Fibroblast of lung (primary cell): ENCODE measurements at regions not wholly inside any gene's neighbourhood (a gene's known extent, or its start where the extent isn't known, plus 50 kb on each side); places are given as distances from the start of the nearest gene placed in this dataset.
A peak's percentile ranks its signal among the peaks of the same experiment; 100 is the strongest.

Experiments used
- DNase-seq, 2 donors: peaks; one replicate each; pipeline versions ENCODE4 v3.0.0 to v3.0.0-alpha.2; 2010; ENCODE audit warnings: low read depth in 2 of 2
- H2AFZ ChIP-seq: 2 replicates; pipeline ENCODE4 v1.5.1; 2012; ENCODE audit warnings: low read length, control low read depth, inconsistent platforms
- H3K27ac ChIP-seq: 2 replicates; pipeline ENCODE4 v1.5.1; 2011; ENCODE audit warnings: low read length, control low read depth; ENCODE audit not compliant: insufficient read depth
- H3K27me3 ChIP-seq: 2 replicates; pipeline ENCODE4 v1.5.1; 2011; ENCODE audit warnings: mild to moderate bottlenecking, low read length; ENCODE audit not compliant: control insufficient read depth, insufficient read depth
- H3K36me3 ChIP-seq: 2 replicates; pipeline ENCODE4 v1.5.1; 2011; ENCODE audit warnings: low read length; ENCODE audit not compliant: control insufficient read depth, insufficient read depth
- H3K4me1 ChIP-seq: 2 replicates; pipeline ENCODE4 v1.5.1; 2011; ENCODE audit warnings: low read length; ENCODE audit not compliant: control insufficient read depth, insufficient read depth; ENCODE audit errors: extremely low read depth
- H3K4me2 ChIP-seq: 2 replicates; pipeline ENCODE4 v1.5.1; 2011; ENCODE audit warnings: low read length, control low read depth; ENCODE audit not compliant: insufficient read depth; ENCODE audit errors: extremely low read depth
- H3K4me3 ChIP-seq, 4 experiments: fragments of 200-600 bp in 1 of 4; sonication (generic) in 1 of 4; replicated peaks in 1 of 4; 2 replicates each; pipeline ENCODE4 v1.5.1; 2011 to 2016; ENCODE audit warnings: low read length in 4 of 4, low read depth in 3 of 4, mild to moderate bottlenecking in 3 of 4, control low read depth in 2 of 4, inconsistent platforms in 1 of 4, mixed read lengths in 1 of 4; ENCODE audit not compliant: insufficient read depth in 1 of 4; ENCODE audit errors: control extremely low read depth in 1 of 4
- H3K79me2 ChIP-seq: 2 replicates; pipeline ENCODE4 v1.5.1; 2012; ENCODE audit warnings: mild to moderate bottlenecking, low read length, inconsistent platforms; ENCODE audit not compliant: control insufficient read depth, insufficient read depth
- H3K9ac ChIP-seq: 2 replicates; pipeline ENCODE4 v1.5.1; 2011; ENCODE audit warnings: mild to moderate bottlenecking, low read length, control low read depth; ENCODE audit not compliant: insufficient read depth
- H3K9me3 ChIP-seq: 2 replicates; pipeline ENCODE4 v1.5.1; 2012; ENCODE audit warnings: low read depth, low read length; ENCODE audit not compliant: control insufficient read depth, insufficient read depth
- H4K20me1 ChIP-seq: 2 replicates; pipeline ENCODE4 v1.5.1; 2011; ENCODE audit warnings: low read length; ENCODE audit not compliant: control insufficient read depth, insufficient read depth; ENCODE audit errors: extremely low read depth
- CTCF ChIP-seq, 2 donors: IDR thresholded peaks in 1 of 2; conservative IDR thresholded peaks in 1 of 2; 1 replicate in 1 of 2; 2 replicates in 1 of 2; pipeline ENCODE4 v1.5.1; 2011 to 2012; ENCODE audit warnings: low read length in 2 of 2, control low read depth in 1 of 2, inconsistent platforms in 1 of 2, low read depth in 1 of 2, mild to moderate bottlenecking in 1 of 2
- EZH2 ChIP-seq: IDR thresholded peaks from 2 replicates; pipeline ENCODE4 v1.5.1; 2012; ENCODE audit warnings: low read length, control low read depth, mild to moderate bottlenecking; ENCODE audit errors: missing control alignments

GRCh38 chr6:44739181-44739580 lies 351.7 kb downstream of the CDC5L start:
- no peaks in the 10 kb centered on the region for H3K36me3 ChIP-seq
- no peaks in the 10 kb centered on the region for H3K27me3 ChIP-seq
- H3K9ac ChIP-seq = no peak overlapping the region
- no peak overlapping the region for H2AFZ ChIP-seq
- H3K79me2 ChIP-seq = no peaks in the 10 kb centered on the region
- H3K27ac ChIP-seq = no peak overlapping the region
- H4K20me1 ChIP-seq = no peaks in the 10 kb centered on the region
- no peak overlapping the region for H3K4me3 ChIP-seq
- H3K4me2 ChIP-seq = no peak overlapping the region
- peaks cover 8% of the 10 kb centered on the region for H3K4me1 ChIP-seq
- no peaks in the 10 kb centered on the region for H3K9me3 ChIP-seq
- peak in 1 of 2 donors; percentile 41 for DNase-seq
- no peak for TF ChIP-seq EZH2
- no peak for TF ChIP-seq CTCF (conservative IDR thresholded peaks at IDR 0.05 in 1 of 2, IDR thresholded peaks at IDR 0.05 in 1 of 2; ENCODE audit: low read depth in 1 of 2, low read length in 2 of 2)

- no peak overlapping the region for H2AFZ ChIP-seq
- no peaks in the 10 kb centered on the region for H3K36me3 ChIP-seq
- no peaks in the 10 kb centered on the region for H3K27me3 ChIP-seq
- no peak overlapping the region for H3K27ac ChIP-seq
- H4K20me1 ChIP-seq = no peaks in the 10 kb centered on the region
- DNase-seq = no peak
- TF ChIP-seq CTCF (conservative IDR thresholded peaks at IDR 0.05 in 1 of 2, IDR thresholded peaks at IDR 0.05 in 1 of 2; ENCODE audit: low read depth in 1 of 2, low read length in 2 of 2) = no peak
- no peak for TF ChIP-seq EZH2
- peaks cover 8% of the 10 kb centered on the region for H3K4me1 ChIP-seq
- no peak overlapping the region for H3K9ac ChIP-seq
- no peak overlapping the region for H3K4me2 ChIP-seq
- H3K9me3 ChIP-seq = no peaks in the 10 kb centered on the region
- no peak overlapping the region for H3K4me3 ChIP-seq
- H3K79me2 ChIP-seq = no peaks in the 10 kb centered on the region
Measured at GRCh38 chr6:44740566-44741120, 353.1 kb downstream of the CDC5L start.

- Histone ChIP-seq H3K27ac (no peak overlapping the region), H3K9ac (no peak overlapping the region), H3K27me3 (no peaks in the 10 kb centered on the region), H4K20me1 (no peaks in the 10 kb centered on the region), H3K4me1 (peaks cover 8% of the 10 kb centered on the region), H3K79me2 (no peaks in the 10 kb centered on the region), H3K4me2 (no peak overlapping the region), H3K9me3 (no peaks in the 10 kb centered on the region), H3K4me3 (no peak overlapping the region), H3K36me3 (no peaks in the 10 kb centered on the region), H2AFZ (no peak overlapping the region)
- no peak for TF ChIP-seq EZH2
- TF ChIP-seq CTCF (conservative IDR thresholded peaks at IDR 0.05 in 1 of 2, IDR thresholded peaks at IDR 0.05 in 1 of 2; ENCODE audit: low read depth in 1 of 2, low read length in 2 of 2) = no peak
- no peak for DNase-seq
Measured at GRCh38 chr6:44742201-44742600, 354.7 kb downstream of the CDC5L start.
